ENCODE measurements at regions not wholly inside any gene's neighbourhood (a gene's known extent, or its start where the extent isn't known, plus 50 kb on each side); places are given as distances from the start of the nearest gene placed in this dataset.

DNA sequence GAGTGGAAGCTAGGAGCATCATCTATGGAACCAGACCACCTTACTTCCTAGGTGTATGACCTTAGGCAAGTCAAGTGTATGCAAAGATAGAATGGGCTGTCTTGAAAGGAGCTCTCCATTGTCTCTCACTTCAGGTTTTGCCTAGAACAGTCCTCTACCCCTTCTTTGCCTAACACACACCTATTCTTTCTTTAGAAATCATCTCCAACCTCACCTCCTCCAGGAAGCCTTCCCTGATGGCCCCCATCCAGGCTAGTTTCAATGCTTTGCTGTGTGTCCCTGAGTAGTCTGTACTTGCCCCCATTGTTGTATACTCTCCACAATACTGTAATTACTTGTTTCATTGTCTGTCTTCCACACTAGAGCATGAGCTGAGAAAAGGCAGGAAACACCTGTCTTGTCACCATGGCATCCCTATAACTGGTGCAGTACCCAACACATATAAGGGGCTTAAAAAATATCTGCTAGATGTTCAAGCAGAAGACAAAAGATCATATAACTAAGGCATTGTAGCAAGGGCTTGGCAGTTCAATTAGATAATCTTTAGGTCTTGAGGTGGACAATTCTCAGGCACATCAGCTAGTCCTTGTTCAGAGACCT, 83.0 kb downstream of the RRAGC start:
- no peak for TF ChIP-seq EZH2 (IDR thresholded peaks at IDR 0.05; ENCODE audit: borderline replicate concordance, insufficient read depth, low read length, poor library complexity, severe bottlenecking)
- TF ChIP-seq, protein P1, sequence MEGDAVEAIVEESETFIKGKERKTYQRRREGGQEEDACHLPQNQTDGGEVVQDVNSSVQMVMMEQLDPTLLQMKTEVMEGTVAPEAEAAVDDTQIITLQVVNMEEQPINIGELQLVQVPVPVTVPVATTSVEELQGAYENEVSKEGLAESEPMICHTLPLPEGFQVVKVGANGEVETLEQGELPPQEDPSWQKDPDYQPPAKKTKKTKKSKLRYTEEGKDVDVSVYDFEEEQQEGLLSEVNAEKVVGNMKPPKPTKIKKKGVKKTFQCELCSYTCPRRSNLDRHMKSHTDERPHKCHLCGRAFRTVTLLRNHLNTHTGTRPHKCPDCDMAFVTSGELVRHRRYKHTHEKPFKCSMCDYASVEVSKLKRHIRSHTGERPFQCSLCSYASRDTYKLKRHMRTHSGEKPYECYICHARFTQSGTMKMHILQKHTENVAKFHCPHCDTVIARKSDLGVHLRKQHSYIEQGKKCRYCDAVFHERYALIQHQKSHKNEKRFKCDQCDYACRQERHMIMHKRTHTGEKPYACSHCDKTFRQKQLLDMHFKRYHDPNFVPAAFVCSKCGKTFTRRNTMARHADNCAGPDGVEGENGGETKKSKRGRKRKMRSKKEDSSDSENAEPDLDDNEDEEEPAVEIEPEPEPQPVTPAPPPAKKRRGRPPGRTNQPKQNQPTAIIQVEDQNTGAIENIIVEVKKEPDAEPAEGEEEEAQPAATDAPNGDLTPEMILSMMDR (IDR thresholded peaks at IDR 0.05; ENCODE audit: poor library complexity, severe bottlenecking): no peak
- TF ChIP-seq, protein P2, sequence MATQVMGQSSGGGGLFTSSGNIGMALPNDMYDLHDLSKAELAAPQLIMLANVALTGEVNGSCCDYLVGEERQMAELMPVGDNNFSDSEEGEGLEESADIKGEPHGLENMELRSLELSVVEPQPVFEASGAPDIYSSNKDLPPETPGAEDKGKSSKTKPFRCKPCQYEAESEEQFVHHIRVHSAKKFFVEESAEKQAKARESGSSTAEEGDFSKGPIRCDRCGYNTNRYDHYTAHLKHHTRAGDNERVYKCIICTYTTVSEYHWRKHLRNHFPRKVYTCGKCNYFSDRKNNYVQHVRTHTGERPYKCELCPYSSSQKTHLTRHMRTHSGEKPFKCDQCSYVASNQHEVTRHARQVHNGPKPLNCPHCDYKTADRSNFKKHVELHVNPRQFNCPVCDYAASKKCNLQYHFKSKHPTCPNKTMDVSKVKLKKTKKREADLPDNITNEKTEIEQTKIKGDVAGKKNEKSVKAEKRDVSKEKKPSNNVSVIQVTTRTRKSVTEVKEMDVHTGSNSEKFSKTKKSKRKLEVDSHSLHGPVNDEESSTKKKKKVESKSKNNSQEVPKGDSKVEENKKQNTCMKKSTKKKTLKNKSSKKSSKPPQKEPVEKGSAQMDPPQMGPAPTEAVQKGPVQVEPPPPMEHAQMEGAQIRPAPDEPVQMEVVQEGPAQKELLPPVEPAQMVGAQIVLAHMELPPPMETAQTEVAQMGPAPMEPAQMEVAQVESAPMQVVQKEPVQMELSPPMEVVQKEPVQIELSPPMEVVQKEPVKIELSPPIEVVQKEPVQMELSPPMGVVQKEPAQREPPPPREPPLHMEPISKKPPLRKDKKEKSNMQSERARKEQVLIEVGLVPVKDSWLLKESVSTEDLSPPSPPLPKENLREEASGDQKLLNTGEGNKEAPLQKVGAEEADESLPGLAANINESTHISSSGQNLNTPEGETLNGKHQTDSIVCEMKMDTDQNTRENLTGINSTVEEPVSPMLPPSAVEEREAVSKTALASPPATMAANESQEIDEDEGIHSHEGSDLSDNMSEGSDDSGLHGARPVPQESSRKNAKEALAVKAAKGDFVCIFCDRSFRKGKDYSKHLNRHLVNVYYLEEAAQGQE (IDR thresholded peaks at IDR 0.05; ENCODE audit: borderline replicate concordance): no peak
- no peak for TF ChIP-seq POLR2AphosphoS5 (IDR thresholded peaks at IDR 0.05)
- no peak for TF ChIP-seq SMC3 (conservative IDR thresholded peaks at IDR 0.05; ENCODE audit: poor library complexity)
- no peak for TF ChIP-seq TAF1 (IDR thresholded peaks at IDR 0.05; ENCODE audit: low read depth)
- TF ChIP-seq MXI1 (conservative IDR thresholded peaks at IDR 0.05; ENCODE audit: poor library complexity, severe bottlenecking): no peak
- TF ChIP-seq EP300 (conservative IDR thresholded peaks at IDR 0.05; ENCODE audit: poor library complexity, severe bottlenecking): no peak

Measured in neural cell (in vitro differentiated cells).